HL-60 (cell line): ENCODE measurements at regions not wholly inside any gene's neighbourhood (a gene's known extent, or its start where the extent isn't known, plus 50 kb on each side); places are given as distances from the start of the nearest gene placed in this dataset.

Source experiments
- CTCF ChIP-seq: IDR thresholded peaks from one replicate; pipeline ENCODE4 v1.5.1; 2011; ENCODE audit warnings: low read length, control low read depth, inconsistent platforms; ENCODE audit not compliant: insufficient read depth
- GABPA ChIP-seq: IDR thresholded peaks from 2 replicates; pipeline ENCODE4 v1.6.1; 2012; ENCODE audit warnings: low read depth
- POLR2AphosphoS5 ChIP-seq: IDR thresholded peaks from 2 replicates; pipeline ENCODE4 v1.6.1; 2012; ENCODE audit warnings: low read depth
- REST ChIP-seq: IDR thresholded peaks from 2 replicates; pipeline ENCODE4 v1.6.1; 2012; ENCODE audit warnings: low read depth; ENCODE audit not compliant: insufficient replicate concordance
- SPI1 ChIP-seq: IDR thresholded peaks from 2 replicates; pipeline ENCODE4 v1.6.1; 2012; ENCODE audit warnings: low read depth, mild to moderate bottlenecking, borderline replicate concordance

- no peak for TF ChIP-seq POLR2AphosphoS5
- no peak for TF ChIP-seq CTCF
- no peak for TF ChIP-seq REST
- no peak for TF ChIP-seq GABPA
- TF ChIP-seq SPI1, result no peak
Observed at GRCh38 chr3:73291541-73291940, 230.1 kb downstream of the EBLN2 start.
